Neural progenitor cell (in vitro differentiated cells): ENCODE measurements at regions not wholly inside any gene's neighbourhood (a gene's known extent, or its start where the extent isn't known, plus 50 kb on each side); places are given as distances from the start of the nearest gene placed in this dataset.

Source experiments
- DNase-seq: peaks from one replicate; pipeline ENCODE4 v3.0.0-alpha.2; 2016; ENCODE audit warnings: low spot score
- H2AFZ ChIP-seq: fragments of 200-600 bp; sonication (generic); replicated peaks from 2 replicates; pipeline ENCODE4 v1.6.1; 2016; ENCODE audit warnings: antibody characterized with exemption
- H3F3A ChIP-seq: fragments of 200-600 bp; sonication (generic); 2 replicates; pipeline ENCODE4 v1.6.1; 2016; ENCODE audit warnings: antibody characterized with exemption, low read depth
- H3K27ac ChIP-seq: fragments of 200-600 bp; sonication (generic); 2 replicates; pipeline ENCODE4 v1.5.1; 2016; ENCODE audit warnings: mild to moderate bottlenecking
- H3K27me3 ChIP-seq: fragments of 200-600 bp; sonication (generic); 2 replicates; pipeline ENCODE4 v1.6.1; 2016; ENCODE audit warnings: mild to moderate bottlenecking, moderate library complexity
- H3K36me3 ChIP-seq: fragments of 200-600 bp; sonication (generic); 2 replicates; pipeline ENCODE4 v1.5.1; 2016
- H3K4me1 ChIP-seq: fragments of 200-600 bp; sonication (generic); 2 replicates; pipeline ENCODE4 v1.6.1; 2016; ENCODE audit warnings: mixed run types
- H3K4me2 ChIP-seq: fragments of 200-600 bp; sonication (generic); 2 replicates; pipeline ENCODE4 v1.6.1; 2016
- H3K4me3 ChIP-seq: fragments of 200-600 bp; sonication (generic); 2 replicates; pipeline ENCODE4 v1.5.1; 2016
- H3K79me2 ChIP-seq: fragments of 200-600 bp; sonication (generic); 2 replicates; pipeline ENCODE4 v1.6.1; 2016; ENCODE audit warnings: low read depth
- H3K9ac ChIP-seq: fragments of 200-600 bp; sonication (generic); 2 replicates; pipeline ENCODE4 v1.6.1; 2016
- H3K9me3 ChIP-seq: fragments of 200-600 bp; sonication (generic); 2 replicates; pipeline ENCODE4 v1.5.1; 2016; ENCODE audit warnings: low read depth
- H4K20me1 ChIP-seq: fragments of 200-600 bp; sonication (generic); 2 replicates; pipeline ENCODE4 v1.6.1; 2016; ENCODE audit warnings: low read depth
- H3K27ac Mint-ChIP-seq: 3 replicates; pipeline ENCODE4 v1.8.0; 2021; ENCODE audit warnings: mixed read lengths
- H3K27me3 Mint-ChIP-seq: 2 replicates; pipeline ENCODE4 v1.8.0; 2022; ENCODE audit warnings: low read depth, mild to moderate bottlenecking, inconsistent platforms, moderate library complexity, mixed read lengths; ENCODE audit not compliant: insufficient read depth
- H3K36me3 Mint-ChIP-seq: 3 replicates; pipeline ENCODE4 v1.8.0; 2021; ENCODE audit warnings: mixed read lengths
- H3K4me1 Mint-ChIP-seq: 3 replicates; pipeline ENCODE4 v1.8.0; 2021; ENCODE audit warnings: mixed read lengths
- H3K4me3 Mint-ChIP-seq: 3 replicates; pipeline ENCODE4 v1.8.0; 2021; ENCODE audit warnings: mild to moderate bottlenecking, moderate library complexity, mixed read lengths
- H3K9me3 Mint-ChIP-seq: 3 replicates; pipeline ENCODE4 v1.8.0; 2020; ENCODE audit warnings: mixed read lengths
- EZH2 ChIP-seq: fragments of 200-600 bp; sonication (generic); IDR thresholded peaks from 2 replicates; pipeline ENCODE4 v1.6.1; 2017; ENCODE audit warnings: antibody characterized with exemption, mild to moderate bottlenecking, moderate library complexity
- EZH2phosphoT487 ChIP-seq: fragments of 200-600 bp; sonication (generic); IDR thresholded peaks from 2 replicates; pipeline ENCODE4 v1.6.1; 2017; ENCODE audit warnings: antibody characterized with exemption
- TF ChIP-seq, protein P1 (sequence below): fragments of 200-600 bp; sonication (generic); IDR thresholded peaks from 2 replicates; pipeline ENCODE4 v1.5.1; 2017; ENCODE audit warnings: antibody characterized with exemption, mild to moderate bottlenecking

DNA sequence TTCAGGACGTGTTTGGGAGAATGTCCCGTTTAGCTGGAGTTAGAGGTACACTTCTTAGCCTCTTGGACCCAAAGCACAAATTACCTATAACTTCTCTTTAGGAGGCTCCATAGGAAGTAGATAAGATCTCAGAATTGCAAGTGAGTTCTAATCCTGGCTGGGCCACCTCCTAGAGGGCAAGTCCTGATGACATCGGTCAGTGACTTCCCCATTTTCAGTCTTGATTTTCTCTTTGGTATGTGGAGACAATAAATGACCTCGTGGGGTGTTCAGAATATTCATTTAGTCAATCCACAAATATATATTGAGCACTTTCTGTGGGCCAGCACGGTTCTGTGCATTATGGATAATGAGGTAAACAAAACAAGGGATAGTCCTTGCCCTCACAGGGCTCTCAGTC is 208.6 kb downstream of the CWF19L2 start:
- H3F3A ChIP-seq: no peaks in the 10 kb centered on the region
- H3K9me3 ChIP-seq: no peaks in the 10 kb centered on the region
- no peak overlapping the region for H3K4me2 ChIP-seq
- no peaks in the 10 kb centered on the region for H3K27me3 Mint-ChIP-seq
- no peaks in the 10 kb centered on the region for H3K4me1 Mint-ChIP-seq
- no peak overlapping the region for H3K27ac Mint-ChIP-seq
- no peaks in the 10 kb centered on the region for H4K20me1 ChIP-seq
- no peak overlapping the region for H3K9ac ChIP-seq
- DNase-seq: no peak
- H3K4me3 Mint-ChIP-seq: no peak overlapping the region
- no peaks in the 10 kb centered on the region for H3K36me3 Mint-ChIP-seq
- no peaks in the 10 kb centered on the region for H3K27me3 ChIP-seq
- H3K27ac ChIP-seq: no peak overlapping the region
- H3K4me3 ChIP-seq: no peak overlapping the region
- no peaks in the 10 kb centered on the region for H3K79me2 ChIP-seq
- no peak overlapping the region for H2AFZ ChIP-seq
- no peaks in the 10 kb centered on the region for H3K36me3 ChIP-seq
- no peaks in the 10 kb centered on the region for H3K4me1 ChIP-seq
- TF ChIP-seq, protein P1, sequence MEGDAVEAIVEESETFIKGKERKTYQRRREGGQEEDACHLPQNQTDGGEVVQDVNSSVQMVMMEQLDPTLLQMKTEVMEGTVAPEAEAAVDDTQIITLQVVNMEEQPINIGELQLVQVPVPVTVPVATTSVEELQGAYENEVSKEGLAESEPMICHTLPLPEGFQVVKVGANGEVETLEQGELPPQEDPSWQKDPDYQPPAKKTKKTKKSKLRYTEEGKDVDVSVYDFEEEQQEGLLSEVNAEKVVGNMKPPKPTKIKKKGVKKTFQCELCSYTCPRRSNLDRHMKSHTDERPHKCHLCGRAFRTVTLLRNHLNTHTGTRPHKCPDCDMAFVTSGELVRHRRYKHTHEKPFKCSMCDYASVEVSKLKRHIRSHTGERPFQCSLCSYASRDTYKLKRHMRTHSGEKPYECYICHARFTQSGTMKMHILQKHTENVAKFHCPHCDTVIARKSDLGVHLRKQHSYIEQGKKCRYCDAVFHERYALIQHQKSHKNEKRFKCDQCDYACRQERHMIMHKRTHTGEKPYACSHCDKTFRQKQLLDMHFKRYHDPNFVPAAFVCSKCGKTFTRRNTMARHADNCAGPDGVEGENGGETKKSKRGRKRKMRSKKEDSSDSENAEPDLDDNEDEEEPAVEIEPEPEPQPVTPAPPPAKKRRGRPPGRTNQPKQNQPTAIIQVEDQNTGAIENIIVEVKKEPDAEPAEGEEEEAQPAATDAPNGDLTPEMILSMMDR: no peak
- TF ChIP-seq EZH2phosphoT487 (no peak), EZH2 (no peak)
- no peaks in the 10 kb centered on the region for H3K9me3 Mint-ChIP-seq

DNA sequence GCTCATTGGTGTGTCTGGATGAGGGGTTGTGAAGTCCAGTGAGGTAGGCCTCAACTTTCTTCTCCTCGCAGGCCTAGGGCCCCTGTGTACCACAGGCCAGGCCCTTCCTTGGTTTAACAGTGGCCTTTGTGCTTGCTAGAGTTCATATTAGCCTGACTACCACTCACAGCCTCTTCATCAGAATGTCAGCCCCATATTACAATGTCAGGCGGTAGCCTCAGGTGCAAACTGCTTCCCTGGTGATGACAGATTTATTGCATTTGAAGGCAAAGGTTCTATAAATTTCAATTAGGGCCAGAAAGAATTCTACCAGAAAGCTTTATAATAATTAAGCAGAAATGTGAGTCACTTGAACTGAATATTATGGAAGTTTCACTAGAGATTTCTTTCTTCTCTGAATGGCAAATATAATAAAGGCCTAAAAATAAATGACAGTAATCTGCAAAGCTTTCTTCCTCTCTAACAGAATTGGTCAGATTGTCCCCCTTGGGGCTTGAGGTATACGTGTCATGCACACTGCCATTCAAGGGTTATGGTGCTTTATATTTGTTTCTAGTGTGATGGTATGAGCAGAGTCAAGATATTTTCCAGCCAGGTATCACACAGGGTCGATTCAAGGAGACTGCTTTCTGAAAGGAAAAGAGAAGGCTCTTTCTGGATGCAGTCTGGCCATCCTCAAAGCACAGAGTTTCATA is 210.3 kb downstream of the CWF19L2 start:
- TF ChIP-seq EZH2 (no peak), EZH2phosphoT487 (no peak)
- TF ChIP-seq, protein P1: no peak
- no peak overlapping the region for H3K9ac ChIP-seq
- DNase-seq: no peak
- Mint-ChIP-seq H3K9me3 (no peaks in the 10 kb centered on the region), H3K4me3 (no peak overlapping the region), H3K4me1 (no peaks in the 10 kb centered on the region), H3K27ac (no peak overlapping the region), H3K27me3 (no peaks in the 10 kb centered on the region), H3K36me3 (no peaks in the 10 kb centered on the region)
- H3K36me3 ChIP-seq: no peaks in the 10 kb centered on the region
- no peak overlapping the region for H3K27ac ChIP-seq
- no peak overlapping the region for H2AFZ ChIP-seq
- H3K9me3 ChIP-seq: no peaks in the 10 kb centered on the region
- no peaks in the 10 kb centered on the region for H3K27me3 ChIP-seq
- H3K79me2 ChIP-seq: no peaks in the 10 kb centered on the region
- no peak overlapping the region for H3K4me3 ChIP-seq
- H3K4me1 ChIP-seq: no peaks in the 10 kb centered on the region
- no peak overlapping the region for H3K4me2 ChIP-seq
- no peaks in the 10 kb centered on the region for H3F3A ChIP-seq
- no peaks in the 10 kb centered on the region for H4K20me1 ChIP-seq

DNA sequence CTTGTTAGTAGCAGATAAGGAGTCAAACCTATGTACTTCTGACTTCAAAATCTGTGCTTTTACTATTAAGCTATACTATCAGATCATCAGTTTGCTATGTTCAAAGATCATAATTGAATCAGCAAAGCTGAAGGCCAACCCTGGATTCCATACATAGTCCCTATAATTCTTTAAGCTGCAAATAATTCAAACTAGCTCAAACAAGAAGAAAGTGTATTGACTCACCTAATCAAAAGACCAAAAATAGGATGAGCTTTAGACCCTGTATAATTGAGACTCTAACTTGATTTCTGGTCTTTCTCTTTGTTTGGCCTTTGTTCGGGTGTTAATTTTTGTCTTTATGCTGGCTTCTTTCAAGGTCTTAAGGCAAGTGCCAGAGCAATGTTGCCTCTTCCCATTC is 213.7 kb downstream of the CWF19L2 start:
- no peaks in the 10 kb centered on the region for H3K9me3 Mint-ChIP-seq
- DNase-seq: no peak
- Histone ChIP-seq H3K27me3 (no peaks in the 10 kb centered on the region), H3K27ac (no peak overlapping the region), H2AFZ (no peak overlapping the region), H3K79me2 (no peaks in the 10 kb centered on the region), H3K9ac (no peak overlapping the region), H3K4me2 (no peak overlapping the region), H3K4me1 (no peaks in the 10 kb centered on the region), H3K36me3 (no peaks in the 10 kb centered on the region), H3F3A (no peaks in the 10 kb centered on the region), H4K20me1 (no peaks in the 10 kb centered on the region), H3K4me3 (no peak overlapping the region), H3K9me3 (no peaks in the 10 kb centered on the region)
- H3K36me3 Mint-ChIP-seq: no peaks in the 10 kb centered on the region
- H3K27ac Mint-ChIP-seq: no peak overlapping the region
- no peaks in the 10 kb centered on the region for H3K27me3 Mint-ChIP-seq
- TF ChIP-seq, protein P1: no peak
- TF ChIP-seq EZH2: no peak
- TF ChIP-seq EZH2phosphoT487: no peak
- no peaks in the 10 kb centered on the region for H3K4me1 Mint-ChIP-seq
- H3K4me3 Mint-ChIP-seq: no peak overlapping the region
